ENCODE measurements at regions not wholly inside any gene's neighbourhood (a gene's known extent, or its start where the extent isn't known, plus 50 kb on each side); places are given as distances from the start of the nearest gene placed in this dataset.

- Histone ChIP-seq H3K27me3 (replicated peaks; ENCODE audit: insufficient read depth, low read depth, low read length, poor library complexity) (peaks cover 26% of the 10 kb centered on the region), H3K4me3 (ENCODE audit: low read depth, low read length, poor library complexity, severe bottlenecking) (no peak overlapping the region), H3K36me3 (ENCODE audit: insufficient read depth, low read length, poor library complexity, severe bottlenecking) (no peaks in the 10 kb centered on the region), H3K27ac (ENCODE audit: low read depth, low read length, poor library complexity, severe bottlenecking) (no peak overlapping the region), H3K9me3 (ENCODE audit: low read depth, low read length, poor library complexity, severe bottlenecking) (no peaks in the 10 kb centered on the region), H3K4me1 (ENCODE audit: insufficient read depth, low read length, poor library complexity, severe bottlenecking) (no peaks in the 10 kb centered on the region)
- ChIA-PET CTCF (no interaction called here), POLR2A (ENCODE audit: low non-redundant PET) (no interaction called here)
- no TSS peak for BruUV-seq (replicated peaks)
- DNase-seq (ENCODE audit: low spot score) = no peak
- TF ChIP-seq EZH2 (IDR thresholded peaks at IDR 0.05; ENCODE audit: borderline replicate concordance, low read depth, low read length, poor library complexity, severe bottlenecking) = no peak
- TF ChIP-seq CTCF (conservative IDR thresholded peaks at IDR 0.05; ENCODE audit: low read depth, low read length) = no peak
- intact Hi-C loops (cut with micrococcal nuclease; ENCODE audit: unreplicated experiment) = no loop called here
These were observed 441.0 kb upstream of the NFE2L3 start for GRCh38 chr7:25710959-25711358.

- H3K9me3 ChIP-seq (ENCODE audit: low read depth, low read length, poor library complexity, severe bottlenecking) = no peaks in the 10 kb centered on the region
- ChIA-PET POLR2A (ENCODE audit: low non-redundant PET) (no interaction called here), CTCF (no interaction called here)
- intact Hi-C loops (cut with micrococcal nuclease; ENCODE audit: unreplicated experiment) = no loop called here
- TF ChIP-seq EZH2 (IDR thresholded peaks at IDR 0.05; ENCODE audit: borderline replicate concordance, low read depth, low read length, poor library complexity, severe bottlenecking) (no peak), CTCF (conservative IDR thresholded peaks at IDR 0.05; ENCODE audit: low read depth, low read length) (no peak)
- H3K27me3 ChIP-seq (replicated peaks; ENCODE audit: insufficient read depth, low read depth, low read length, poor library complexity) = peaks cover 17% of the 10 kb centered on the region
- no peaks in the 10 kb centered on the region for H3K4me1 ChIP-seq (ENCODE audit: insufficient read depth, low read length, poor library complexity, severe bottlenecking)
- no peak overlapping the region for H3K4me3 ChIP-seq (ENCODE audit: low read depth, low read length, poor library complexity, severe bottlenecking)
- BruUV-seq (replicated peaks) = no TSS peak
- no peak for DNase-seq (ENCODE audit: low spot score)
- H3K36me3 ChIP-seq (ENCODE audit: insufficient read depth, low read length, poor library complexity, severe bottlenecking) = no peaks in the 10 kb centered on the region
- H3K27ac ChIP-seq (ENCODE audit: low read depth, low read length, poor library complexity, severe bottlenecking) = no peak overlapping the region
These were observed 440.1 kb upstream of the NFE2L3 start for GRCh38 chr7:25711940-25712339.

- no peaks in the 10 kb centered on the region for H3K9me3 ChIP-seq (ENCODE audit: low read depth, low read length, poor library complexity, severe bottlenecking)
- intact Hi-C loops (cut with micrococcal nuclease; ENCODE audit: unreplicated experiment) = no loop called here
- H3K4me1 ChIP-seq (ENCODE audit: insufficient read depth, low read length, poor library complexity, severe bottlenecking) = no peaks in the 10 kb centered on the region
- no peak for TF ChIP-seq EZH2 (IDR thresholded peaks at IDR 0.05; ENCODE audit: borderline replicate concordance, low read depth, low read length, poor library complexity, severe bottlenecking)
- no peak for TF ChIP-seq CTCF (conservative IDR thresholded peaks at IDR 0.05; ENCODE audit: low read depth, low read length)
- POLR2A ChIA-PET (ENCODE audit: low non-redundant PET) = no interaction called here
- peaks cover 17% of the 10 kb centered on the region for H3K27me3 ChIP-seq (replicated peaks; ENCODE audit: insufficient read depth, low read depth, low read length, poor library complexity)
- H3K4me3 ChIP-seq (ENCODE audit: low read depth, low read length, poor library complexity, severe bottlenecking) = no peak overlapping the region
- DNase-seq (ENCODE audit: low spot score) = no peak
- H3K36me3 ChIP-seq (ENCODE audit: insufficient read depth, low read length, poor library complexity, severe bottlenecking) = no peaks in the 10 kb centered on the region
- H3K27ac ChIP-seq (ENCODE audit: low read depth, low read length, poor library complexity, severe bottlenecking) = no peak overlapping the region
- CTCF ChIA-PET = no interaction called here
- BruUV-seq (replicated peaks) = no TSS peak
These were observed 439.5 kb upstream of the NFE2L3 start for GRCh38 chr7:25712500-25712899.
